Heart right ventricle (tissue), 16 donors: ENCODE measurements at regions not wholly inside any gene's neighbourhood (a gene's known extent, or its start where the extent isn't known, plus 50 kb on each side); places are given as distances from the start of the nearest gene placed in this dataset.

Experiments used
- ATAC-seq, 8 donors: fragments of 200-7000 bp; cut with Tn5 transposase; one replicate each; pipeline ENCODE4 v1.9.1; 2020; ENCODE audit warnings: mild to moderate bottlenecking in 8 of 8, moderate library complexity in 8 of 8, moderate number of reproducible peaks in 1 of 8
- DNase-seq, 2 donors: peaks; one replicate each; pipeline ENCODE4 v3.0.0-alpha.2; 2020
- H3K27ac ChIP-seq, 10 donors: fragments of 200-600 bp; sonication (generic) in 2 of 10; one replicate each; pipeline versions ENCODE4 v1.5.0 to v1.8.0; 2020 to 2022; ENCODE audit warnings: mild to moderate bottlenecking in 3 of 10
- H3K27me3 ChIP-seq, 7 donors: fragments of 200-600 bp; one replicate each; pipeline ENCODE4 v1.8.0; 2021 to 2022; ENCODE audit warnings: mild to moderate bottlenecking in 2 of 7
- H3K36me3 ChIP-seq, 9 donors: fragments of 200-600 bp; sonication (generic) in 1 of 9; one replicate each; pipeline versions ENCODE4 v1.5.0 to v1.8.0; 2020 to 2022; ENCODE audit warnings: mild to moderate bottlenecking in 2 of 9
- H3K4me1 ChIP-seq, 9 donors: fragments of 200-600 bp; sonication (generic) in 1 of 9; one replicate each; pipeline versions ENCODE4 v1.5.0 to v1.8.0; 2020 to 2022; ENCODE audit warnings: mild to moderate bottlenecking in 4 of 9
- H3K4me3 ChIP-seq, 10 donors: fragments of 200-600 bp; sonication (generic) in 2 of 10; one replicate each; pipeline versions ENCODE4 v1.5.0 to v1.8.0; 2020 to 2022; ENCODE audit warnings: mild to moderate bottlenecking in 7 of 10, moderate library complexity in 2 of 10
- H3K9me3 ChIP-seq, 11 donors: fragments of 200-600 bp in 10 of 11; sonication (generic) in 2 of 11; one replicate each; pipeline versions ENCODE4 v1.5.0 to v1.8.0; 2013 to 2022; ENCODE audit warnings: mild to moderate bottlenecking in 2 of 11, control low read depth in 1 of 11, moderate library complexity in 1 of 11
- CTCF ChIP-seq, 9 donors: fragments of 200-600 bp; sonication (generic) in 2 of 9; IDR thresholded peaks; one replicate each; pipeline versions ENCODE4 v1.5.0 to v1.8.0; 2021 to 2022; ENCODE audit warnings: antibody characterized with exemption in 9 of 9, mild to moderate bottlenecking in 5 of 9, moderate library complexity in 1 of 9
- WGBS, 2 donors: extraction: QIAGEN DNeasy Blood & Tissue Kit; methylation state at CpG; one replicate each; pipeline ENCODE4 v1.1.7; 2013; ENCODE audit warnings: inconsistent platforms in 1 of 2; 5-methylcytosine and 5-hydroxymethylcytosine counted together
- intact Hi-C, 10 donors: fragments of 100-400 bp; cut with DNase I; formaldehyde crosslinking; loops; one replicate each; pipeline versions ENCODE4 v1.11.1 to v1.14.2; 2022
- donor health status: Arrhythmogenic right ventricular cardiomyopathy.
- donor health status: ischemic (EF 13 %, LVEDD 7.1; RV severe dilation, severe dysfunction).
- donor health status: healthy with polysubstance abuse.
- donor health status: DM: no; HTN: yes; CAD: no.
- donor health status: DM: no; HTN: no; CAD: no.
- donor health status: ischemic (EF 25% LVEDD 6.9; RV normal size, moderate dysfunction).
- donor health status: ischemic (EF 25% LVEDD 5.7; RV mildly dilated, moderate dysfunction).
- donor health status: healthy.
- donor health status: DM: yes; HTN: yes; CAD: no.
- donor health status: Ischemic cardiomyopathy.
- donor health status: ischemic (EF 35%, LVEDD 5.7; RV mildly dilated, moderate dysfunction).
- donor health status: nonischemic (EF 11% LVEDD 7.7; RV severe dilation, severe dysfunction).
- donor health status: DM: yes; HTN: yes; CAD: no.
- donor health status: PGD.
- donor health status: ischemic (EF 29% LVEDD 5.4; RV normal size, mild dysfunction).
- donor health status: nonischemic (EF 23%, LVEDD 6.1; RV moderate dilation, normal function).

GRCh38 chr10:111384556-111384955, 307.7 kb downstream of the ADRA2A start:
- DNase-seq = no peak
- H3K9me3 ChIP-seq = no peaks in the 10 kb centered on the region
- TF ChIP-seq CTCF (IDR thresholded peaks at IDR 0.05) = no peak
- H3K4me3 ChIP-seq = no peak overlapping the region
- H3K36me3 ChIP-seq = no peaks in the 10 kb centered on the region
- peaks cover 0 to 4% (median 0%) of the 10 kb centered on the region in 7 donors for H3K27me3 ChIP-seq
- H3K27ac ChIP-seq = no peak overlapping the region
- intact Hi-C loops = no loop called here
- H3K4me1 ChIP-seq = no peaks in the 10 kb centered on the region
- ATAC-seq = no peak

GRCh38 chr10:111390813-111391563, 314.2 kb downstream of the ADRA2A start:
- no peak for TF ChIP-seq CTCF (IDR thresholded peaks at IDR 0.05)
- H3K9me3 ChIP-seq = no peaks in the 10 kb centered on the region
- DNase-seq = no peak
- H3K27ac ChIP-seq = no peak overlapping the region
- intact Hi-C loops = loop anchor here in 1 of 10 donors (1.0 kb wide), 1 partner anchor 14 kb away; no protein-coding TSS in a partner anchor
- 71 to 74% methylated on average over 5 of the region's 5 CpGs for WGBS, 2 donors
- no peaks in the 10 kb centered on the region for H3K4me1 ChIP-seq
- peaks cover 0 to 4% (median 0%) of the 10 kb centered on the region in 7 donors for H3K27me3 ChIP-seq
- H3K4me3 ChIP-seq = no peak overlapping the region
- H3K36me3 ChIP-seq = no peaks in the 10 kb centered on the region
- no peak for ATAC-seq

- DNase-seq (no peak), ATAC-seq (no peak)
- no peak for TF ChIP-seq CTCF (IDR thresholded peaks at IDR 0.05)
- no peak overlapping the region for H3K27ac ChIP-seq
- no peaks in the 10 kb centered on the region for H3K36me3 ChIP-seq
- 28 to 35% methylated on average over 2 of the region's 2 CpGs for WGBS, 2 donors
- intact Hi-C loops = no loop called here
- H3K4me1 ChIP-seq = no peaks in the 10 kb centered on the region
- no peaks in the 10 kb centered on the region for H3K9me3 ChIP-seq
- no peak overlapping the region for H3K4me3 ChIP-seq
- H3K27me3 ChIP-seq = peaks cover 0 to 4% (median 0%) of the 10 kb centered on the region in 7 donors
Observed at GRCh38 chr10:111392159-111392558, 315.3 kb downstream of the ADRA2A start.

- peaks cover 0 to 8% (median 0%) of the 10 kb centered on the region in 7 donors for H3K27me3 ChIP-seq
- H3K36me3 ChIP-seq = no peaks in the 10 kb centered on the region
- WGBS, 2 donors = 0 to 6% methylated on average over 1 of the region's 1 CpG
- H3K4me3 ChIP-seq = no peak overlapping the region
- H3K27ac ChIP-seq = no peak overlapping the region
- TF ChIP-seq CTCF (IDR thresholded peaks at IDR 0.05) = no peak
- no peaks in the 10 kb centered on the region for H3K9me3 ChIP-seq
- DNase-seq = no peak
- no peak for ATAC-seq
- intact Hi-C loops = no loop called here
- H3K4me1 ChIP-seq = no peaks in the 10 kb centered on the region
Observed at GRCh38 chr10:111392910-111393309, 316.1 kb downstream of the ADRA2A start.
